GM19023 (cell line): ENCODE measurements at regions not wholly inside any gene's neighbourhood (a gene's known extent, or its start where the extent isn't known, plus 50 kb on each side); places are given as distances from the start of the nearest gene placed in this dataset.

ENCODE experiments used
- ATAC-seq: cut with Tn5 transposase; IDR thresholded peaks from one replicate; pipeline ENCODE4 v1.9.1; 2021; ENCODE audit warnings: mild to moderate bottlenecking, moderate library complexity; ENCODE audit not compliant: unreplicated experiment

GRCh38 chr9:81214975-81215374 is 474.4 kb downstream of the TLE1 start:
- no peak for ATAC-seq

- ATAC-seq, result no peak
Observed at GRCh38 chr9:81213456-81213855, 475.9 kb downstream of the TLE1 start.

DNA sequence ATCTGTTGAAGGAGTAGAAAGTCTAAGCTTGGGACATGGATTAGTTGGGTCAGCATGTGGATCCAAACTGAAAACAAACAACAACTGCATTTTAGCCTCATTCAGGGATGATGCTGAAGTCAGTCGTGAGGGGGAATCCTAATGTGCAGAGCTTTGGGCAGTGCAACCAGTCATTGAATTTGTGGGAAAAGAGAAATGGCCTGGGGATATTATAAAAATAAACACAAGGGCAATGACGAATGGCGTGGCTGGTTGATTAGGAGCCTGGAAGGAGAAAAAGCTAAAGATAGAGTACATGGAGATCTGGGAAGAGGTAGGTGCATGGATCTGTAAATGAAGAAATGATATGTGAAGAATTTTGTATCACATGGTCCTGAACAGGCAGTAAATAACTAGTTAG is 477.6 kb downstream of the TLE1 start:
- ATAC-seq, result no peak

- ATAC-seq, result no peak
Observed at GRCh38 chr9:81207651-81208050, 481.7 kb downstream of the TLE1 start.

- no peak for ATAC-seq
Observed at GRCh38 chr9:81202292-81202691, 487.1 kb downstream of the TLE1 start.

DNA sequence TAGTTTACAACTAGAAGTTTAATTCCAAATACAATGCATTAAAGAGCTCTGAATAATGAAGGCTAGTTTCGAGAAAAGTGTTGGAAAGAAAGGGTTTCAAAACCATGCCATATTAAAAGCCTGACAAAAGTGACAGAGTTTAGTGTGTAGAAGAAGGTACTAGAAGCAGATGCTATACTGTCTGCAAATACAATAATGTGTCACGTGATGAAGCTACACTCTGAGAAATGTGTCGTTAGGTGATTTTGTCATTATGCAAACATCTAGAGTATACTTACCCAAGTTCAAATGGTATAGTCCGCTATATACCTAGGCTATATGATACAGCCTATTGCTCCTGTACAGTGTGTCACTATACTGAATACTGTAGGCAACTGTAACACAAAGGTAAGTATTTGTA is 494.1 kb downstream of the TLE1 start:
- no peak for ATAC-seq

- ATAC-seq, result no peak
Observed at GRCh38 chr9:81193362-81194339, 495.7 kb downstream of the TLE1 start.

- ATAC-seq, result no peak
Observed at GRCh38 chr9:81191222-81191621, 498.1 kb downstream of the TLE1 start.

- ATAC-seq, result no peak
Observed at GRCh38 chr9:81190659-81191058, 498.7 kb downstream of the TLE1 start.

DNA sequence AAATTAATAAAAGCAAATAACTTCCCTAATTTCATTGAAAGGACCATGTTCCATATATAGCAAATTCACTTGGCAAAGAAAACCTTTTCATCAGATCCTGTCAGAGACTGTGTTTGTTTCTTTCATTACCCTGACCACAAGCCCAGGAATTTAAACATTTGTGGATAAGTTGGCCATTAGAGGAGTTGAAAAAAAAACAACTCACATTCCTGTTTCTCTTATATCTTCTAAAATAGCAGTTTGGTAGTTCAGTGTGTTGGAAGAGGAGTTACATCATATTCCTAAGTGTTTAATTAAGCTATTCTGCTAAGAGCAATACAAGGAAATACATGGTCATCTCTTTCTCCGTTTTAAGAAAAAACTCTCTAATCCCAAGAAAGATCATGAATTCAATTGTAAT is 505.6 kb downstream of the TLE1 start:
- no peak for ATAC-seq

- no peak for ATAC-seq
Observed at GRCh38 chr9:81182431-81182830, 506.9 kb downstream of the TLE1 start.

DNA sequence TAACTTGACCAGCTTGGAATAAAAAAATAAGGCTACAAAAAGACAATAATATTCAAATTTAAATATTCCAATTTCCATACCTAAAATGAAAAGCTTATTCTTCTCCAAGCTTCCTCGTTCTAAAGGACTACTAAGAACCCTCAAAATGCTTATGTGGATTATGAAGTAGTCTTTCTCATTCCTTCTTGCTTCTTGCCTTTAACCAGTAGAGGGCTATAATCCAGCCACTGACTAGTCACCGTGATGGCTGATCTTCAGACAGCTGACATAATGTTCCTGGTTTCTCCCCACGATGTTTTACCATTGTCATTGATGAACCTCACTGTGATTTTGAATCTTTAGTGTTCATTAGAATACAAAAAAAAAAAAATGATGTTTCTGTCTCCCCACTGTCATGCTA is 515.3 kb downstream of the TLE1 start:
- no peak for ATAC-seq

- ATAC-seq, result no peak
Observed at GRCh38 chr9:81171689-81172088, 517.7 kb downstream of the TLE1 start.

GRCh38 chr9:81162361-81162760 is 527.0 kb downstream of the TLE1 start:
- ATAC-seq, result no peak

- ATAC-seq, result no peak
Observed at GRCh38 chr9:81156381-81156780, 533.0 kb downstream of the TLE1 start.

DNA sequence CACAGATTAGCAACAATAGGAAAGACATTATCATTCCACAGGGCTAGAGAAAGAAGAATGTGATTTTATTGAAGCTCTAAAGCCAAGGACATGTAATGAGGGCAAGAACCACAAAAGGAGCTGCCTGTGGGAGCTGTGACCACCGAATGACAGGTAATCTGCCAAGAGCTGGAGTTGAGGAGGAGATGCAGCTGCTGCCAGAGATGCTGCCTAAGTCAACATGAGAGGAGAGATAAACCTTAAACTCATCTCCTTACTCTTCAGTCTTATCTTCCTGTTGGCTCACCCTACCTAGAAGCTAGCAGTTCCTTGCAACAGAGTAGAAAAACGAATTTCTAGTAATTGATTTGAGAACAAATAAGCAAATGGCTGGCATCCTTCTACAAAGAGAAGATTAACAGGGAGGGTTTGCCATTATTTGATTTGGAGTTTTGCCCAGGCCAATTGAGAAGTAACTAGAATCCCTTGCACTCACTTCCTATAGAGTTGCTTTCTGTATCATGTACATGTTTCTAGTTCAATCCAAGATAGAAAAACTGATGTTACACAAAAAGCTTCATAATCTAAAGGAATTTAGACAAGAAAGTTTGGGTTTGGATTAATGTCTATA is 539.2 kb downstream of the TLE1 start:
- ATAC-seq, result no peak

GRCh38 chr9:81146684-81147337 is 542.5 kb downstream of the TLE1 start:
- no peak for ATAC-seq

DNA sequence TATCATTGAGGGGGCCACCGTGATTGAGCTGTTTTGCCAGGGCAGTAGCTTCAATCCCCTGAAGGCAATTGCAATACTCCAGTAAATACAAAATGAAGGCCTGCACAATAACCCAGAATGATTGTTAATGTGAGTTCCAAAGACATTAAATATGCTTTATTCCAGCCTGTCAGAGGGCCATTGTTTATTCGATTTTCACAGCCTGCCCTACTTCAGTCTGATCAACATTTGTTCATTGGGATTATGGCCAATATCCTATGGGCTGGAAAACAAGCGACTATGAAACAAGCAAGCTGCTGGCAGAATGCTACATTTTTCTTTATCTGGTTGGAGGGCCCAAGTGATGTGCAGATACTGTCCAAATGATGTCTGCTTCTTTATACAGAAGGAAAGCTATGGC is 543.1 kb downstream of the TLE1 start:
- ATAC-seq, result no peak

DNA sequence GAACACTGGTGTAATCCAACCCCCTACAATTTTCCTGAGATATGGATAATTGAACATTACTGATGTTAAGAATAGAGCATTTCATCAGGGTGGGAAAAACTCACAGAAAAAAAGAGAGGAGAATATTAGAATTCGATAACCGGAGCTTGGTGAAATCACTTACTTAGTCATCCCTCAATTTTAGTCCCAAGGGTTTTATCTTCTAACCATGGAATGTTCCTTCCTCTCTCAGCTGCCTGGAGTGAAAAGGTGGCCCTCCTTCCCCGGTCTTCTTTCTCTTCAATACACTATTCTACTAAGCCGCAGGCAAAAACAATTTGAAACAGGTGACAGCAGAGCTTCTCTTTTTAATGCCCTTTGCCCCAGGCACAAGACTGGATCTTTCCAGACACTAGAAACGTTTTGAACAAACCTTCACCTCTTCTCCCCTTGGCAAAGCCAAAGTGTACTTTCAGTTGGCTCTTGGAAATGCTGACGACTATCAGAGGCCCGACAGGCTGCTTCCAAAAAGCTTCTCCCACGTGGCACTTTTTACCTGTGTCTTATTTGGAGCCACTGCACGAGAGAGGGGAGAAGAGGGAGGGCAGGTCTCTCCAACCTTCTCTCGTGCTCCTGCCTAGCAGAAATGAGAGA is 543.9 kb downstream of the TLE1 start:
- ATAC-seq, result no peak

- ATAC-seq, result no peak
Observed at GRCh38 chr9:81141961-81142360, 547.4 kb downstream of the TLE1 start.

DNA sequence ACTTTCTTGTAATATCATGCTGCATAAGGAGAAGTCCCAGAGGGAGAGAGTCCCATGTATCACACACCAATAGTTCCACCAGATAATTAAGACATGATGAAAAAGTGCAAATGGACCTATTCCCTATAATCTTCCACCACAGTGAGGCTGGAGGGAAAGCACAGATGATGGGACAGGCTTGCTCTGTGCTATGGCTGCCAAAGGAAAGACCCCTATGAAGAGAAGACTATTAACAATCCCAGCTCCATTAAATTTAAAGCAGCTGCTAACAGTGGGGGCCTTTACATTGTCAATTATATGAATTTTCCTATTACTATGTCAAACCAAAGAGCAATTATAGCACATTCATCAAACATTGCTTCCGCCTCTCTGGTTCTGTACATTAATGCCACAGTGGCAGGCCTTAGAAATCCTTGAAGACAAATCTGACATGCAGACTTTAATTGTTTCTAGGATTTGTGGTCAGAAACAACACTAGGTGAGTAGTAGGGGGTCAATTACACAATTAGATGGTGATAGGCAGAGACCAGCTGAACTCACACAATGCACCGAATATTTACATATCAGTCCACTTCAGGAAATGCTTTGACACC is 551.3 kb downstream of the TLE1 start:
- ATAC-seq, result no peak
